Spleen (tissue), 7 donors: ENCODE measurements at regions not wholly inside any gene's neighbourhood (a gene's known extent, or its start where the extent isn't known, plus 50 kb on each side); places are given as distances from the start of the nearest gene placed in this dataset.

Experiments used
- CTCF ChIP-seq, 11 experiments: fragments of 200-600 bp in 7 of 11; fragments of 450-650 bp in 4 of 11; sonication (generic) in 4 of 11; IDR thresholded peaks in 8 of 11; conservative IDR thresholded peaks in 3 of 11; 1 replicate in 7 of 11; 2 replicates in 4 of 11; pipeline versions ENCODE4 v1.4.0 to v1.8.0; 2016 to 2021; ENCODE audit warnings: antibody characterized with exemption in 11 of 11, inconsistent platforms in 4 of 11, mild to moderate bottlenecking in 1 of 11
- POLR2A ChIP-seq, 3 donors: fragments of 450-650 bp; IDR thresholded peaks; one replicate each; pipeline ENCODE4 v1.5.1; 2017; ENCODE audit warnings: antibody characterized with exemption in 3 of 3, mild to moderate bottlenecking in 1 of 3
- donor health status: DM: no; HTN: no; CAD: no; lungs with moderate emphysema.
- donor health status: DM: no; HTN: no; CAD: no.
- donor health status: DM: no; HTN: no; CAD: no.

DNA sequence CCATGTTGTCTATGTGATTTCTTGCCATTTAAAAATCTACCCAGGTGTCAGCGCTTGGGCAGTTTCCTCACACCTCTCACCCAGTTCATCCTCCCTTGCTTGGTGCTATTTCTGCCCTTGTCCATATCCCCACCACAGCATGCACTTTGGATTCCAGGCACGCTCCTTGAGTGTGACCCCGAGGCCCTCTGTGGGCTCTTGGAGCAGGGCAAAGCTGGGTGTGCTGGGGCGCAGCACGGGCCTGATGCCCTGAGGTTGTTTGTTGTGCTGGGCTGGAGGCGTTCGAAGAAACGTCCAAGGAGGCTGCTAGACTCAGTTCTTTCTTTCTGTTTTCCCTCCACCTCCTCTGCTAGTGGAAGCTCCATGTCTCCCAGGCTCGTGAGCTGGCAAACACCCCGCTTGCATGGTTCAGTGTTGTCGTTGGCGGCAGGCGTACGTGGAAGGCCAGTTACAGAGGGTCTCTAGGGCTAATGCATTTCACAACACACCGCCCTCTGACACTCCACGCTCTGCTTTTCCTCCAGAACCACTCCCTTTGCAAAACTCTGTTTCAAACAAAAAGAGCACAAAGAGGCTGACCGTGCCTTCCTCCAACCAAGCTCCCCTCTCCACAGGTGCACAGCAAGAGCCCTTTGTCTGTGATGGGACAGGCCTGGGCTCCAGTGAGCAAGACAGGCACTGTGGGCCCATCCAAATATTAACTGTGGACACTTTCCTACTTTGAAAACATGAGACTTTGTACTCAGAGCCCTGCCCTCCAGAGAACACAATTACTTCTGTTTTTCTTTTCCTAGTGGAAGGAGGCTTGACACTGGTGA, 117.7 kb upstream of the GJB6 start:
- TF ChIP-seq CTCF (IDR thresholded peaks at IDR 0.05 in 8 of 11, conservative IDR thresholded peaks at IDR 0.05 in 3 of 11) (no peak), POLR2A (IDR thresholded peaks at IDR 0.05) (no peak)
